HFF-Myc (cell line): ENCODE measurements at regions not wholly inside any gene's neighbourhood (a gene's known extent, or its start where the extent isn't known, plus 50 kb on each side); places are given as distances from the start of the nearest gene placed in this dataset.

ENCODE experiments used
- DNase-seq: peaks from one replicate; pipeline ENCODE4 v3.0.0-alpha.2; 2011; ENCODE audit warnings: low read depth; ENCODE audit errors: extremely low read depth
- H3K4me3 ChIP-seq: replicated peaks from 2 replicates; pipeline ENCODE4 v1.5.1; 2011; ENCODE audit warnings: low read depth, mild to moderate bottlenecking, control low read depth, low read length
- TF ChIP-seq, protein P1 (sequence below): IDR thresholded peaks from 2 replicates; pipeline ENCODE4 v1.5.1; 2012; ENCODE audit warnings: mild to moderate bottlenecking, low read depth, low read length, control low read depth; ENCODE audit errors: missing control alignments

GRCh38 chr6:100944644-100945043, 63.5 kb upstream of the ASCC3 start:
- H3K4me3 ChIP-seq = no peak overlapping the region
- TF ChIP-seq, protein P1, sequence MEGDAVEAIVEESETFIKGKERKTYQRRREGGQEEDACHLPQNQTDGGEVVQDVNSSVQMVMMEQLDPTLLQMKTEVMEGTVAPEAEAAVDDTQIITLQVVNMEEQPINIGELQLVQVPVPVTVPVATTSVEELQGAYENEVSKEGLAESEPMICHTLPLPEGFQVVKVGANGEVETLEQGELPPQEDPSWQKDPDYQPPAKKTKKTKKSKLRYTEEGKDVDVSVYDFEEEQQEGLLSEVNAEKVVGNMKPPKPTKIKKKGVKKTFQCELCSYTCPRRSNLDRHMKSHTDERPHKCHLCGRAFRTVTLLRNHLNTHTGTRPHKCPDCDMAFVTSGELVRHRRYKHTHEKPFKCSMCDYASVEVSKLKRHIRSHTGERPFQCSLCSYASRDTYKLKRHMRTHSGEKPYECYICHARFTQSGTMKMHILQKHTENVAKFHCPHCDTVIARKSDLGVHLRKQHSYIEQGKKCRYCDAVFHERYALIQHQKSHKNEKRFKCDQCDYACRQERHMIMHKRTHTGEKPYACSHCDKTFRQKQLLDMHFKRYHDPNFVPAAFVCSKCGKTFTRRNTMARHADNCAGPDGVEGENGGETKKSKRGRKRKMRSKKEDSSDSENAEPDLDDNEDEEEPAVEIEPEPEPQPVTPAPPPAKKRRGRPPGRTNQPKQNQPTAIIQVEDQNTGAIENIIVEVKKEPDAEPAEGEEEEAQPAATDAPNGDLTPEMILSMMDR = no peak
- no peak for DNase-seq

- DNase-seq = no peak
Measured at GRCh38 chr6:100946021-100946540, 65.0 kb upstream of the ASCC3 start.

GRCh38 chr6:100946711-100947110, 65.6 kb upstream of the ASCC3 start:
- no peak overlapping the region for H3K4me3 ChIP-seq
- no peak for DNase-seq
- TF ChIP-seq, protein P1 = no peak

More at GRCh38 chr6:100946021-100946540, 65.0 kb upstream of the ASCC3 start:
- no peak overlapping the region for H3K4me3 ChIP-seq
- TF ChIP-seq, protein P1 = no peak

GRCh38 chr6:100948381-100949133, 67.4 kb upstream of the ASCC3 start:
- H3K4me3 ChIP-seq = no peak overlapping the region
- no peak for DNase-seq
- TF ChIP-seq, protein P1 = no peak

- no peak for DNase-seq
- TF ChIP-seq, protein P1 = no peak
- H3K4me3 ChIP-seq = no peak overlapping the region
Measured at GRCh38 chr6:100952006-100952405, 70.9 kb upstream of the ASCC3 start.

DNA sequence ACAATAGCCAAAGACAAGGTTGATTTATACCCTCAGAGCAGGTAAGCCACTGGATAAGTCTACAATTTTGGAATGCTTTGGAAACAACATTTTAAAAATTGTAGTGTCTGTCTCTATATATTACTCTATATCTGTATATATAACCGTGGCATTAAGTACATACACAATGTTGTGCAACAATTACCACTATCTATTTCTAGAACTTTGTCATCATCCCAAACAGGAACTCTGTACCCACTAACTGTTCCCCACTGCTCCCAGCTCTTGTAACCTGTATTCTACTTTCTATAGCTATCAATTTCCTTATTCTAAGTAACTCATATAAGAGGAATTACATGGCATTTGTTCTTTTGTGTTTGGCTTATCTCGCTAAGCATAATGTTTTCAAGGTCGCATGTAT, 78.2 kb upstream of the ASCC3 start:
- DNase-seq = no peak
- H3K4me3 ChIP-seq = no peak overlapping the region
- TF ChIP-seq, protein P1 = no peak
